DMS 273 (cell line): ENCODE measurements at regions not wholly inside any gene's neighbourhood (a gene's known extent, or its start where the extent isn't known, plus 50 kb on each side); places are given as distances from the start of the nearest gene placed in this dataset.
"Not testable (repeated sequence)": the region's sequence is repeated elsewhere in the genome, so short reads cannot be mapped to it uniquely, and the experiment has no call there.

Experiments used
- DNase-seq: peaks from one replicate; lab custom pipeline; 2025; ENCODE audit not compliant: unreplicated experiment; lab: John Stamatoyannopoulos, UW

GRCh38 chr14:54010981-54011380 lies 54.4 kb upstream of the BMP4 start:
- peak; percentile 66 for DNase-seq

- DNase-seq: no peak
Observed at GRCh38 chr14:54023027-54023426, 66.4 kb upstream of the BMP4 start.

- DNase-seq: peak; percentile 55
Observed at GRCh38 chr14:54025661-54026060, 69.0 kb upstream of the BMP4 start.

- no peak for DNase-seq
Observed at GRCh38 chr14:54026671-54027070, 70.0 kb upstream of the BMP4 start.

GRCh38 chr14:54030996-54031395 lies 74.4 kb upstream of the BMP4 start:
- DNase-seq: not testable (repeated sequence)

GRCh38 chr14:54033285-54033684 lies 76.7 kb upstream of the BMP4 start:
- DNase-seq: not testable (repeated sequence)

- no peak for DNase-seq
Observed at GRCh38 chr14:54038724-54039123, 82.1 kb upstream of the BMP4 start.

GRCh38 chr14:54039311-54039710 lies 82.7 kb upstream of the BMP4 start:
- DNase-seq: peak; percentile 53

- no peak for DNase-seq
Observed at GRCh38 chr14:54040846-54041245, 84.2 kb upstream of the BMP4 start.

- no peak for DNase-seq
Observed at GRCh38 chr14:54046250-54046649, 89.6 kb upstream of the BMP4 start.

- DNase-seq: no peak
Observed at GRCh38 chr14:54047645-54048308, 91.2 kb upstream of the BMP4 start.

- DNase-seq: no peak
Observed at GRCh38 chr14:54048311-54048710, 91.7 kb upstream of the BMP4 start.

GRCh38 chr14:54048736-54049135 lies 92.1 kb upstream of the BMP4 start:
- DNase-seq: no peak

GRCh38 chr14:54050759-54051158 lies 94.1 kb upstream of the BMP4 start:
- no peak for DNase-seq

- DNase-seq: no peak
Observed at GRCh38 chr14:54052696-54053385, 96.2 kb upstream of the BMP4 start.

GRCh38 chr14:54053386-54053745 lies 96.7 kb upstream of the BMP4 start:
- no peak for DNase-seq

- peak; percentile 55 for DNase-seq
Observed at GRCh38 chr14:54058505-54058904, 101.9 kb upstream of the BMP4 start.

GRCh38 chr14:54083549-54084239 lies 127.1 kb upstream of the BMP4 start:
- peak; percentile 39 for DNase-seq

- DNase-seq: no peak
Observed at GRCh38 chr14:54085232-54085761, 128.7 kb upstream of the BMP4 start.

- peak; percentile 5 for DNase-seq
Observed at GRCh38 chr14:54085841-54086240, 129.2 kb upstream of the BMP4 start.

GRCh38 chr14:54086767-54087166 lies 130.1 kb upstream of the BMP4 start:
- DNase-seq: no peak

- DNase-seq: peak; percentile 57
Observed at GRCh38 chr14:54087376-54087775, 130.8 kb upstream of the BMP4 start.
